D721Med (cell line): ENCODE measurements at regions not wholly inside any gene's neighbourhood (a gene's known extent, or its start where the extent isn't known, plus 50 kb on each side); places are given as distances from the start of the nearest gene placed in this dataset.
"Not testable (repeated sequence)": the region's sequence is repeated elsewhere in the genome, so short reads cannot be mapped to it uniquely, and the experiment has no call there.

Experiments
- DNase-seq: peaks from one replicate; pipeline ENCODE4 v3.0.0; 2011; ENCODE audit warnings: low spot score; ENCODE audit not compliant: insufficient read length
- FAIRE-seq: peaks from 2 replicates; lab custom pipeline; 2011; peaks lifted over from hg19 to GRCh38; lab: Jason Lieb, UNC
- TF ChIP-seq, protein P1 (sequence below): IDR thresholded peaks from 2 replicates; pipeline ENCODE4 v1.5.1; 2012; ENCODE audit warnings: mild to moderate bottlenecking, control low read depth; ENCODE audit not compliant: insufficient read depth; ENCODE audit errors: missing control alignments

DNA sequence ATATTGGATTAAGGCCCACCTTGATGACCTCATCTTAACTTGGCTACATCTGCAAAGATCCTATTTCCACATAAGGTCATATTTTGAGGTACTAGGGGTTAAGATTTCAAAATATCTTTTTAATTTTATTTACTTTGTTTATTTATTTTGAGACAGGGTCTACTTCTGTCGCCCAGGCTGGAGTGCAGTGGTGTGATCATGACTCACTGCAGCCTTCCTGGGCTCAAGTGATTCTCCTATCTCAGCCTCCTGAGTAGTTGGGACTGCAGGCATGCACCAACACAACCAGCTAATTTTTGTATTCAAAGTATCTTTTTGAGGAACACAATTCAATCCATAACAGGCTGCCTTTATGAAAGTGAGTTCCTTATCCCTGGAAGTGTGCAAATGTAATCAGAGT, 212.3 kb downstream of the PALM2AKAP2 start:
- TF ChIP-seq, protein P1, sequence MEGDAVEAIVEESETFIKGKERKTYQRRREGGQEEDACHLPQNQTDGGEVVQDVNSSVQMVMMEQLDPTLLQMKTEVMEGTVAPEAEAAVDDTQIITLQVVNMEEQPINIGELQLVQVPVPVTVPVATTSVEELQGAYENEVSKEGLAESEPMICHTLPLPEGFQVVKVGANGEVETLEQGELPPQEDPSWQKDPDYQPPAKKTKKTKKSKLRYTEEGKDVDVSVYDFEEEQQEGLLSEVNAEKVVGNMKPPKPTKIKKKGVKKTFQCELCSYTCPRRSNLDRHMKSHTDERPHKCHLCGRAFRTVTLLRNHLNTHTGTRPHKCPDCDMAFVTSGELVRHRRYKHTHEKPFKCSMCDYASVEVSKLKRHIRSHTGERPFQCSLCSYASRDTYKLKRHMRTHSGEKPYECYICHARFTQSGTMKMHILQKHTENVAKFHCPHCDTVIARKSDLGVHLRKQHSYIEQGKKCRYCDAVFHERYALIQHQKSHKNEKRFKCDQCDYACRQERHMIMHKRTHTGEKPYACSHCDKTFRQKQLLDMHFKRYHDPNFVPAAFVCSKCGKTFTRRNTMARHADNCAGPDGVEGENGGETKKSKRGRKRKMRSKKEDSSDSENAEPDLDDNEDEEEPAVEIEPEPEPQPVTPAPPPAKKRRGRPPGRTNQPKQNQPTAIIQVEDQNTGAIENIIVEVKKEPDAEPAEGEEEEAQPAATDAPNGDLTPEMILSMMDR: no peak
- no peak for FAIRE-seq

DNA sequence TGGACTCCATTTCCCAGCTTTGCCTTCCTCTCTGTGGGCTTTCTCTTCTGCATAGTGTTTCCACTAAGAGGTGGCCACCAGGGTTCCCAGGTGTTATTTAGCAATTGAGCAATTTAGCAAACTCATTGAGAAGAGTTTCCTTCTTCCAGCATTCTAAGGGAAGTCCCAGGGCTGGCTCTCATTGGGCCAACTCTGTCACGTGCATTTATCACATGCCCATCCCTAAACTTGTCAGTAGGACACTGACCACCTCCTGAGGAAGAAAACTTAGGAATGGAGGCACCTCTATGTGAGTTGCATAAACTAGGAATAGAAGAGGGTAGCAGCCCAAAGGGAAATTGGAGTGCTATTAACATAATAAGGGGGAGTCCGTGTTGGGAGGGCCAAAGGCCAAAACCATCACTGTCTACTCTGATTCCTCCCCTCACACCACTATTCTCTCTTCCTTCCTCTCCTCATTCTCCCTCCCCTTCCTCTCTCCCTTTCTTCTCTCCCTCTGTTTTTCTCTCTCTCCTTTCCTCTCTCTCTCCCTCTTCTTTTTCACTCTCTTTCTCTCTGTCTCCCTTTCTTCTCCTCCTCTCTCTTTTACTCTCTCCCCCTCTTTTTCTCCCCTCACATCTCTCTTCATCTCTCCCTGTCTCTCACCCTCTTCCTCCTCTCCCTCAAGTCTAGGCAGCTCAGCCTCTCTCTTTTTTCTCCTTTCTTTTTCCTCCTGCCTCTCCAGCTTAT, 213.4 kb downstream of the PALM2AKAP2 start:
- FAIRE-seq (no peak), DNase-seq (no peak)
- TF ChIP-seq, protein P1: no peak

More for the DNA sequence above, 212.3 kb downstream of the PALM2AKAP2 start:
- DNase-seq: no peak

GRCh38 chr9:109994141-109994540, 213.8 kb downstream of the C9orf152 start:
- DNase-seq: no peak
- TF ChIP-seq, protein P1: no peak
- FAIRE-seq: no peak

- TF ChIP-seq, protein P1: no peak
- DNase-seq (no peak), FAIRE-seq (no peak)
Measured at GRCh38 chr9:109996936-109997580, 210.9 kb downstream of the C9orf152 start.

GRCh38 chr9:109997682-109998081, 210.3 kb downstream of the C9orf152 start:
- no peak for FAIRE-seq
- no peak for DNase-seq
- TF ChIP-seq, protein P1: no peak

DNA sequence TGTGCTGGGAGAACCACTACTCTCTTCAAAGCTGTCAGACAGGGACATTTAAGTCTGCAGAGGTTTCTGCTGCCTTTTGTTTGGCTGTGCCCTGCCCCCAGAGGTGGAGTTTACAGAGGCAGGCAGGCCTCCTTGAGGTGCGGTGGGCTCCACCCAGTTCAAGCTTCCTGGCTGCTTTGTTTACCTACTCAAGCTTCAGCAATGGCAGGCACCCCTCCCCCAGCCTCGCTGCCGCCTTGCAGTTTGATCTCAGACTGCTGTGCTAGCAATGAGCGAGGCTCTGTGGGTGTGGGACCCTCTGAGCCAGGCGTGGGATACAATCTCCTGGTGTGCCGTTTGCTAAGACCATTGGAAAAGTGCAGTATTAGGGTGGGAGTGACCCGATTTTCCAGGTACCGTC, 202.4 kb downstream of the C9orf152 start:
- FAIRE-seq, DNase-seq: not testable (repeated sequence)

DNA sequence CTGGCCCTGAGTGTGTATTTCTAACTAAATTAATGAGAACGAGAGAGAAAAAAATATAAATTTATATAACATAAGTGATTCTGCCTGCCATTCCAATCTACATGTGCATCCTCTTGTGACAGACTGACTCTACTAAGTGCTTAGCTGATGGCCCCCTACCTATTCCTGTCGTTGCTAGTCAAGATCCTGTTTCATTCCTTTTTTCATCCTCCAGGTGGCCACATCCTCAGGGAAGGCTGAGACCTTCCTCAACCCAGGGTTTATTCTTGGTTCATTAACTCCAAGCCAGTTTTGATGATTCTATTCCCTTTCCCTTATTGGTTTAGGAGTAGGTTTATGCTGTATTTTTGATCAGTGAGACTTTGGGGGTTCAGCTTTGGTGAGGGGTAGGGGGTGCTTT, 201.3 kb downstream of the C9orf152 start:
- DNase-seq (no peak), FAIRE-seq (no peak)
- TF ChIP-seq, protein P1: no peak
